ENCODE measurements at regions not wholly inside any gene's neighbourhood (a gene's known extent, or its start where the extent isn't known, plus 50 kb on each side); places are given as distances from the start of the nearest gene placed in this dataset.

GRCh38 chr1:58430421-58431275 lies 115.9 kb downstream of the OMA1 start:
- H3K27ac Mint-ChIP-seq (ENCODE audit: unreplicated experiment), result no peak overlapping the region
- peaks cover 4% of the 10 kb centered on the region for H3K9me3 Mint-ChIP-seq (ENCODE audit: low read depth)
- peaks cover 3% of the 10 kb centered on the region for H3K4me1 Mint-ChIP-seq (ENCODE audit: low read depth)
- H3K27me3 Mint-ChIP-seq (ENCODE audit: low read depth), result no peaks in the 10 kb centered on the region
- no peak for TF ChIP-seq CTCF (IDR thresholded peaks at IDR 0.05)
- H3K36me3 Mint-ChIP-seq (ENCODE audit: low read depth), result no peaks in the 10 kb centered on the region
- no peak for DNase-seq (ENCODE audit: low spot score)
- H3K4me3 Mint-ChIP-seq (ENCODE audit: unreplicated experiment), result no peak overlapping the region

- DNase-seq (ENCODE audit: low spot score), result no peak
- H3K4me3 Mint-ChIP-seq (ENCODE audit: unreplicated experiment), result no peak overlapping the region
- H3K4me1 Mint-ChIP-seq (ENCODE audit: low read depth), result peaks cover 3% of the 10 kb centered on the region
- H3K36me3 Mint-ChIP-seq (ENCODE audit: low read depth), result no peaks in the 10 kb centered on the region
- peaks cover 4% of the 10 kb centered on the region for H3K9me3 Mint-ChIP-seq (ENCODE audit: low read depth)
- H3K27me3 Mint-ChIP-seq (ENCODE audit: low read depth), result no peaks in the 10 kb centered on the region
- no peak overlapping the region for H3K27ac Mint-ChIP-seq (ENCODE audit: unreplicated experiment)
- no peak for TF ChIP-seq CTCF (IDR thresholded peaks at IDR 0.05)
Measured at GRCh38 chr1:58426918-58427317, 119.6 kb downstream of the OMA1 start.

- H3K4me1 Mint-ChIP-seq (ENCODE audit: low read depth), result no peaks in the 10 kb centered on the region
- no peaks in the 10 kb centered on the region for H3K36me3 Mint-ChIP-seq (ENCODE audit: low read depth)
- TF ChIP-seq CTCF (IDR thresholded peaks at IDR 0.05), result no peak
- no peak overlapping the region for H3K27ac Mint-ChIP-seq (ENCODE audit: unreplicated experiment)
- H3K27me3 Mint-ChIP-seq (ENCODE audit: low read depth), result peaks cover 5% of the 10 kb centered on the region
- H3K4me3 Mint-ChIP-seq (ENCODE audit: unreplicated experiment), result no peak overlapping the region
- H3K9me3 Mint-ChIP-seq (ENCODE audit: low read depth), result no peaks in the 10 kb centered on the region
- no peak for DNase-seq (ENCODE audit: low spot score)
Measured at GRCh38 chr1:58422436-58422835, 124.1 kb downstream of the OMA1 start.

- TF ChIP-seq CTCF (IDR thresholded peaks at IDR 0.05), result no peak
- H3K4me1 Mint-ChIP-seq (ENCODE audit: low read depth), result no peaks in the 10 kb centered on the region
- no peaks in the 10 kb centered on the region for H3K9me3 Mint-ChIP-seq (ENCODE audit: low read depth)
- peaks cover 5% of the 10 kb centered on the region for H3K27me3 Mint-ChIP-seq (ENCODE audit: low read depth)
- H3K36me3 Mint-ChIP-seq (ENCODE audit: low read depth), result no peaks in the 10 kb centered on the region
- H3K4me3 Mint-ChIP-seq (ENCODE audit: unreplicated experiment), result no peak overlapping the region
- DNase-seq (ENCODE audit: low spot score), result no peak
- H3K27ac Mint-ChIP-seq (ENCODE audit: unreplicated experiment), result no peak overlapping the region
Measured at GRCh38 chr1:58418283-58419228, 128.0 kb downstream of the OMA1 start.

- H3K36me3 Mint-ChIP-seq (ENCODE audit: low read depth), result no peaks in the 10 kb centered on the region
- no peak for TF ChIP-seq CTCF (IDR thresholded peaks at IDR 0.05)
- H3K27ac Mint-ChIP-seq (ENCODE audit: unreplicated experiment), result no peak overlapping the region
- H3K27me3 Mint-ChIP-seq (ENCODE audit: low read depth), result peaks cover 5% of the 10 kb centered on the region
- no peaks in the 10 kb centered on the region for H3K4me1 Mint-ChIP-seq (ENCODE audit: low read depth)
- H3K4me3 Mint-ChIP-seq (ENCODE audit: unreplicated experiment), result no peak overlapping the region
- H3K9me3 Mint-ChIP-seq (ENCODE audit: low read depth), result no peaks in the 10 kb centered on the region
- no peak for DNase-seq (ENCODE audit: low spot score)
Measured at GRCh38 chr1:58412071-58412580, 134.4 kb downstream of the OMA1 start.

Data from chondrocyte (in vitro differentiated cells).